Gastrocnemius medialis (tissue), 4 donors: ENCODE measurements at regions not wholly inside any gene's neighbourhood (a gene's known extent, or its start where the extent isn't known, plus 50 kb on each side); places are given as distances from the start of the nearest gene placed in this dataset.

Experiments
- CTCF ChIP-seq, 5 experiments: fragments of 450-650 bp in 3 of 5; fragments of 200-600 bp in 2 of 5; sonication (generic) in 2 of 5; IDR thresholded peaks in 4 of 5; conservative IDR thresholded peaks in 1 of 5; 1 replicate in 4 of 5; 2 replicates in 1 of 5; pipeline ENCODE4 v1.5.1; 2016 to 2019; ENCODE audit warnings: antibody characterized with exemption in 5 of 5, mild to moderate bottlenecking in 3 of 5, moderate library complexity in 3 of 5
- POLR2A ChIP-seq, 2 donors: fragments of 450-650 bp; IDR thresholded peaks; one replicate each; pipeline ENCODE4 v1.6.1; 2017; ENCODE audit warnings: antibody characterized with exemption in 2 of 2, mild to moderate bottlenecking in 2 of 2, moderate library complexity in 2 of 2

GRCh38 chr4:1561286-1561990, 122.7 kb downstream of the FAM53A start:
- TF ChIP-seq CTCF (IDR thresholded peaks at IDR 0.05 in 4 of 5, conservative IDR thresholded peaks at IDR 0.05 in 1 of 5), result no peak
- no peak for TF ChIP-seq POLR2A (IDR thresholded peaks at IDR 0.05)
